ENCODE measurements at regions not wholly inside any gene's neighbourhood (a gene's known extent, or its start where the extent isn't known, plus 50 kb on each side); places are given as distances from the start of the nearest gene placed in this dataset.

- TF ChIP-seq, protein P1, sequence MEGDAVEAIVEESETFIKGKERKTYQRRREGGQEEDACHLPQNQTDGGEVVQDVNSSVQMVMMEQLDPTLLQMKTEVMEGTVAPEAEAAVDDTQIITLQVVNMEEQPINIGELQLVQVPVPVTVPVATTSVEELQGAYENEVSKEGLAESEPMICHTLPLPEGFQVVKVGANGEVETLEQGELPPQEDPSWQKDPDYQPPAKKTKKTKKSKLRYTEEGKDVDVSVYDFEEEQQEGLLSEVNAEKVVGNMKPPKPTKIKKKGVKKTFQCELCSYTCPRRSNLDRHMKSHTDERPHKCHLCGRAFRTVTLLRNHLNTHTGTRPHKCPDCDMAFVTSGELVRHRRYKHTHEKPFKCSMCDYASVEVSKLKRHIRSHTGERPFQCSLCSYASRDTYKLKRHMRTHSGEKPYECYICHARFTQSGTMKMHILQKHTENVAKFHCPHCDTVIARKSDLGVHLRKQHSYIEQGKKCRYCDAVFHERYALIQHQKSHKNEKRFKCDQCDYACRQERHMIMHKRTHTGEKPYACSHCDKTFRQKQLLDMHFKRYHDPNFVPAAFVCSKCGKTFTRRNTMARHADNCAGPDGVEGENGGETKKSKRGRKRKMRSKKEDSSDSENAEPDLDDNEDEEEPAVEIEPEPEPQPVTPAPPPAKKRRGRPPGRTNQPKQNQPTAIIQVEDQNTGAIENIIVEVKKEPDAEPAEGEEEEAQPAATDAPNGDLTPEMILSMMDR (IDR thresholded peaks at IDR 0.05) = no peak
- TF ChIP-seq EP300 (IDR thresholded peaks at IDR 0.05) (no peak), POLR2A (IDR thresholded peaks at IDR 0.05) (no peak), POLR2AphosphoS5 (IDR thresholded peaks at IDR 0.05) (no peak)
Observed at GRCh38 chr2:107635883-107636282, 190.8 kb upstream of the RGPD4 start.

Data from stomach (tissue), 4 donors.